ENCODE measurements at regions not wholly inside any gene's neighbourhood (a gene's known extent, or its start where the extent isn't known, plus 50 kb on each side); places are given as distances from the start of the nearest gene placed in this dataset.

GRCh38 chr4:107388736-107389274, 331.2 kb downstream of the PAPSS1 start:
- ChIA-PET POLR2A (no interaction called here), CTCF (no interaction called here)
- Histone ChIP-seq H2AFZ (ENCODE audit: low read depth, low read length) (no peak overlapping the region), H3K9me3 (replicated peaks; ENCODE audit: control insufficient read depth, insufficient read depth, low read length) (no peaks in the 10 kb centered on the region), H3K27ac (ENCODE audit: insufficient read depth, low read depth, low read length) (no peak overlapping the region), H3K4me1 (ENCODE audit: control insufficient read depth, extremely low read depth, insufficient read depth, low read length) (no peaks in the 10 kb centered on the region), H3K36me3 (ENCODE audit: control insufficient read depth in 2 of 2, extremely low read depth in 1 of 2, insufficient read depth in 2 of 2, low read length in 2 of 2) (no peaks in the 10 kb centered on the region), H3K9me1 (replicated peaks; ENCODE audit: control insufficient read depth, extremely low read depth, insufficient read depth, low read length) (no peaks in the 10 kb centered on the region), H4K20me1 (replicated peaks; ENCODE audit: control insufficient read depth, extremely low read depth, insufficient read depth, low read length) (no peaks in the 10 kb centered on the region), H3K9ac (replicated peaks; ENCODE audit: extremely low read depth, insufficient read depth, low read length) (no peak overlapping the region), H3K4me3 (replicated peaks in 1 of 3; ENCODE audit: insufficient read depth in 1 of 3, low read depth in 1 of 3, low read length in 3 of 3) (no peak overlapping the region), H3K4me2 (ENCODE audit: insufficient read depth, low read length) (no peak overlapping the region), H3K79me2 (ENCODE audit: control insufficient read depth, insufficient read depth, low read length) (no peaks in the 10 kb centered on the region), H3K27me3 (ENCODE audit: control insufficient read depth in 2 of 2, insufficient read depth in 2 of 2, low read length in 2 of 2) (no peaks in the 10 kb centered on the region)
- BruUV-seq (replicated peaks), result no TSS peak
- intact Hi-C loops (cut with micrococcal nuclease), result no loop called here
- TF ChIP-seq CTCF (IDR thresholded peaks at IDR 0.05; ENCODE audit: extremely low read depth in 1 of 2, insufficient read depth in 1 of 2, low read depth in 1 of 2, low read length in 2 of 2) (no peak), MAX (IDR thresholded peaks at IDR 0.05; ENCODE audit: insufficient read depth, insufficient read length) (no peak), MYC (IDR thresholded peaks at IDR 0.05; ENCODE audit: low read depth, low read length) (no peak), POLR2AphosphoS5 (IDR thresholded peaks at IDR 0.05; ENCODE audit: insufficient read depth, low read depth, low read length) (no peak), GATA2 (IDR thresholded peaks at IDR 0.05; ENCODE audit: insufficient read depth, insufficient read length, low read depth, low read length) (no peak), FOS (IDR thresholded peaks at IDR 0.05; ENCODE audit: borderline replicate concordance, insufficient read depth, low read length) (no peak), POLR2A (IDR thresholded peaks at IDR 0.05; ENCODE audit: low read depth, low read length) (no peak), EZH2 (IDR thresholded peaks at IDR 0.05; ENCODE audit: borderline replicate concordance, low read depth, low read length, severe bottlenecking) (no peak), JUN (IDR thresholded peaks at IDR 0.05; ENCODE audit: borderline replicate concordance, insufficient read depth, insufficient read length, low read depth) (no peak)
- FAIRE-seq, result no peak
- dilution Hi-C loops (cut with MboI; ENCODE audit: extremely low pct_ligation_motif_present, low sequenced_read_pairs), result no loop called here
- no peak for DNase-seq (ENCODE audit: low read depth, low spot score)
